Psoas muscle (tissue), 7 donors: ENCODE measurements at regions not wholly inside any gene's neighbourhood (a gene's known extent, or its start where the extent isn't known, plus 50 kb on each side); places are given as distances from the start of the nearest gene placed in this dataset.
A peak's percentile ranks its signal among the peaks of the same experiment; 100 is the strongest.

Experiments used
- ATAC-seq, 4 donors: fragments of 200-7000 bp; cut with Tn5 transposase; one replicate each; pipeline ENCODE4 v1.9.1; 2020; ENCODE audit warnings: moderate library complexity in 3 of 4, mild to moderate bottlenecking in 2 of 4
- DNase-seq, 2 donors: peaks; one replicate each; pipeline ENCODE4 v3.0.0-alpha.2; 2020
- H3K27ac ChIP-seq: fragments of 200-600 bp; one replicate; pipeline ENCODE4 v1.8.0; 2022
- H3K27me3 ChIP-seq, 3 donors: fragments of 200-600 bp in 1 of 3; one replicate each; pipeline versions ENCODE4 v1.6.1 to v1.8.0; 2013 to 2022; ENCODE audit warnings: low read length in 2 of 3, mild to moderate bottlenecking in 2 of 3, moderate library complexity in 1 of 3; ENCODE audit not compliant: insufficient read depth in 3 of 3
- H3K36me3 ChIP-seq, 2 donors: fragments of 200-600 bp in 1 of 2; one replicate each; pipeline versions ENCODE4 v1.6.1 to v1.8.0; 2013 to 2022; ENCODE audit warnings: low read depth in 1 of 2, mild to moderate bottlenecking in 1 of 2, moderate library complexity in 1 of 2; ENCODE audit not compliant: insufficient read depth in 1 of 2
- H3K4me1 ChIP-seq: fragments of 200-600 bp; one replicate; pipeline ENCODE4 v1.8.0; 2022
- H3K4me3 ChIP-seq: fragments of 200-600 bp; one replicate; pipeline ENCODE4 v1.8.0; 2022; ENCODE audit warnings: mild to moderate bottlenecking
- H3K9me3 ChIP-seq: fragments of 200-600 bp; one replicate; pipeline ENCODE4 v1.8.0; 2022
- CTCF ChIP-seq: fragments of 200-600 bp; IDR thresholded peaks from one replicate; pipeline ENCODE4 v1.8.0; 2022; ENCODE audit warnings: antibody characterized with exemption
- WGBS, 3 donors: extraction: QIAGEN DNeasy Blood & Tissue Kit; methylation state at CpG; one replicate each; pipeline versions ENCODE4 v1.1.6 to v1.1.7; 2013; 5-methylcytosine and 5-hydroxymethylcytosine counted together
- intact Hi-C, 2 donors: fragments of 100-400 bp; cut with DNase I; formaldehyde crosslinking; loops; one replicate each; pipeline versions ENCODE4 v1.11.0 to v1.14.2; 2022
- donor health status: healthy with polysubstance abuse.
- donor health status: DM: no; HTN: no; CAD: no; lungs with moderate emphysema.
- donor health status: Bipolar disorder and iron deficiency.
- donor health status: healthy.
- donor health status: DM: yes; HTN: yes; CAD: no.
- donor health status: DM: no; HTN: no; CAD: no.
- donor health status: DM: yes; HTN: yes; CAD: no.

GRCh38 chr17:33962857-33963655 is 292.0 kb upstream of the CCL2 start:
- H3K4me3 ChIP-seq, result no peak overlapping the region
- WGBS, 3 donors, result 66 to 77% (median 76%) methylated on average over 7 of the region's 7 CpGs
- ATAC-seq, result peak in 1 of 4 donors; percentile 49
- H3K36me3 ChIP-seq, result no peaks in the 10 kb centered on the region
- H3K27ac ChIP-seq, result no peak overlapping the region
- no peak for DNase-seq
- intact Hi-C loops, result no loop called here
- H3K9me3 ChIP-seq, result no peaks in the 10 kb centered on the region
- H3K4me1 ChIP-seq, result no peaks in the 10 kb centered on the region
- H3K27me3 ChIP-seq, result no peaks in the 10 kb centered on the region
- no peak for TF ChIP-seq CTCF

- ATAC-seq (no peak), DNase-seq (no peak)
- Histone ChIP-seq H3K9me3 (no peaks in the 10 kb centered on the region), H3K27me3 (no peaks in the 10 kb centered on the region), H3K4me1 (no peaks in the 10 kb centered on the region), H3K36me3 (no peaks in the 10 kb centered on the region), H3K4me3 (no peak overlapping the region), H3K27ac (no peak overlapping the region)
- 60 to 65% (median 64%) methylated on average over 5 of the region's 5 CpGs for WGBS, 3 donors
- TF ChIP-seq CTCF, result no peak
- intact Hi-C loops, result no loop called here
Measured at GRCh38 chr17:33964344-33964979, 290.6 kb upstream of the CCL2 start.

GRCh38 chr17:33966410-33967059 is 288.6 kb upstream of the CCL2 start:
- Histone ChIP-seq H3K27ac (no peak overlapping the region), H3K4me1 (no peaks in the 10 kb centered on the region), H3K9me3 (no peaks in the 10 kb centered on the region), H3K27me3 (no peaks in the 10 kb centered on the region), H3K36me3 (no peaks in the 10 kb centered on the region), H3K4me3 (no peak overlapping the region)
- ATAC-seq (no peak), DNase-seq (no peak)
- intact Hi-C loops, result no loop called here
- 87 to 91% (median 89%) methylated on average over 9 of the region's 9 CpGs for WGBS, 3 donors
- no peak for TF ChIP-seq CTCF

- Histone ChIP-seq H3K4me1 (no peaks in the 10 kb centered on the region), H3K4me3 (no peak overlapping the region), H3K9me3 (no peaks in the 10 kb centered on the region), H3K36me3 (no peaks in the 10 kb centered on the region), H3K27ac (no peak overlapping the region), H3K27me3 (no peaks in the 10 kb centered on the region)
- DNase-seq (no peak), ATAC-seq (no peak)
- no peak for TF ChIP-seq CTCF
- intact Hi-C loops, result no loop called here
- WGBS, 3 donors, result 72 to 77% (median 74%) methylated on average over 8 of the region's 8 CpGs
Measured at GRCh38 chr17:33967608-33968349, 287.3 kb upstream of the CCL2 start.
